GM18508 (cell line): ENCODE measurements at regions not wholly inside any gene's neighbourhood (a gene's known extent, or its start where the extent isn't known, plus 50 kb on each side); places are given as distances from the start of the nearest gene placed in this dataset.

Experiments used
- ATAC-seq: cut with Tn5 transposase; IDR thresholded peaks from one replicate; pipeline ENCODE4 v1.9.1; 2021; ENCODE audit warnings: moderate number of reproducible peaks; ENCODE audit not compliant: insufficient read depth, unreplicated experiment

DNA sequence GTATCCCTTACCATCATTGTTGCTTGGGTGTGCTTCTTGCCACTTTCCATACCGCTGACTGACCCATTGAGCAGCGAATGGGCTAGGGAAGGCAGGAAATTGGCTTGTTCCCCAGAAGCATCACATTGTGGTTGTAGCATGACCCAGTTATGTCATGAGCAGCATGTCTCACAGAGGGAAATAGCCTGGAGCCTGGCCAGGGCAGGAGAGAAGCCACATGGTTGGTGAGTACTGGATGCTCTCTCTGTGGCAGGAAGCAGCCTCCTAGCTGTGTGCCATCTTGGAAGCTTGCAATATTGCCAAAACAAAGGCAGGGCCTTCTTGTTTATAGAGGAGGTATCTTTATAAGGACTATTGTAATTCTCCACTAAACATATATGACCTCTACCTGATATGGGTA lies 482.6 kb downstream of the PIK3C3 start:
- ATAC-seq, result no peak

- no peak for ATAC-seq
Observed at GRCh38 chr18:42442656-42443055, 487.6 kb downstream of the PIK3C3 start.

DNA sequence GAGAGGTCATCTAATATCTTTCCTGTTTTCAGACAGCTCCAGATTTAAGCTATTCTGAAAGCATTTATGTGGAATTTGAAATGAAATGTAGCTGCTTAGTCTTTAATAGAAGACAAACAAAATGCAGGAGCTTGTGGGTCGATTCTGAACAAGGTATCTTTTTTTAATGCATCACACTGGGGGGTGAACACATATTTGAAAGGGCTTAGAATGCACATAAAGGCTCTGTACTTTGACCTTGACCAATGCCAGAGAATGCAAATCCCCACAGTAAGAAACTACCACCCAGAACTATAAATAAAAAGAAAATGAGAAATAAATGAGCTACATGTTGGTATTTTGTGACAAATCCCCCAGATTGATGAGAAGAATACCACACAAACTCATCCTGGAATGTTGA lies 489.3 kb downstream of the PIK3C3 start:
- ATAC-seq, result no peak

DNA sequence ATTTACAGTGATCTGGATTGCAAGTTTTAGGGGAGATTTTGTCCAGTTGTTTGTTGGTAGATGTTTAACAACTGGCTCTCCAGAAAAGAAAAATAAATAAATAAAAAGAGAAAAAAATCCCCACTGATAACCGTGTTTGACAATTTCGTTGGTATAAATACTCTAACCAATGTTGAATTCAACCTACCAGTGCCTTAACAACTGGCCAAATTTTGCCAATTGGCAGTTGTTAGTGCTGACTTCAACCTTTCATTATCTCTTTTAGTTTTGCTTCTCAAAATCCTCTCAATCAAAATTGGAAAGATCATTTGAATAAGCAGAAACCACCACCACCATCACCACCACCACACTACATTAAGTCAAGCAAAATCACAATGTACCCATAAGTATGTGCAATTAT lies 490.3 kb downstream of the PIK3C3 start:
- no peak for ATAC-seq

DNA sequence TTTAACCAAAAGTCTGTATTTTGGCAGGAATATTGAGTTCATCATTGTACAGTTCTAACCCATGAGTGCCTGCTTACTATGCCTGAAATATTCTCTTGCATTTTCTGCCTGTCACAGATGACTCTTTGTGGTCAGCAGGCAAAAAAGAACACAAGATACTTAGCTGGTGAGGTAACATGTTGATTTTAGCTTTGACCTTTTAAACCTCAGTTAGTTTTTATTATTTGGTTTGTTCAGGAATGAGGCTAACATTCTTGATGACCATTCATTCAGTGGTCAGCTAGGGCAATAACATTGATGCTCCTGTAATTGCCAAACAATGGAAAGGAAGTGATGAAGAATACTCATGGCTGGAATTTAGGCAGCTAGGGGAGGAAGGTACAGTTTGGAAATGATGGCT lies 491.2 kb downstream of the PIK3C3 start:
- ATAC-seq, result no peak

- ATAC-seq, result no peak
Observed at GRCh38 chr18:42447688-42448087, 492.7 kb downstream of the PIK3C3 start.

DNA sequence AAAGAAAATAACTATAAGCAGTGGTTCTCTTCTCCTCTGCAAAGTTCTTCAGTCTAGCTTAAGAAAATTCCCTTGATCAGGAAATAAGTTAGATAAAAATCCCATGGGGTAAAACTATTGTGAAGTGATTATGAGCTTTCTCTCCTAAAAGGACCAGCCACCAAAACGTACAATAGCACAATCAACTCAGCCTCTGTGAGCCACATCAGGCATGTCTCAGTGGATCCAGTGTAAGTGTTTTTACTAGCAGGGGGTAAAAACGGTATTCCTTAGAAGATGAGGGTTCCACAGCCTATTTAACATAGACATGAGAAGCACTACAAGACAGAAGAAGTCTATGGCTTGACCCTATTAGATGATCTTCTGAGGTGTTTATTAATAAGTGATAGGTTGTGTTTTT lies 503.2 kb downstream of the PIK3C3 start:
- ATAC-seq, result no peak

GRCh38 chr18:42459873-42460272 lies 504.8 kb downstream of the PIK3C3 start:
- no peak for ATAC-seq

- ATAC-seq, result no peak
Observed at GRCh38 chr18:42471885-42472284, 516.9 kb downstream of the PIK3C3 start.

GRCh38 chr18:42473611-42474010 lies 518.6 kb downstream of the PIK3C3 start:
- ATAC-seq, result no peak

GRCh38 chr18:42474577-42474976 lies 519.5 kb downstream of the PIK3C3 start:
- ATAC-seq, result no peak

DNA sequence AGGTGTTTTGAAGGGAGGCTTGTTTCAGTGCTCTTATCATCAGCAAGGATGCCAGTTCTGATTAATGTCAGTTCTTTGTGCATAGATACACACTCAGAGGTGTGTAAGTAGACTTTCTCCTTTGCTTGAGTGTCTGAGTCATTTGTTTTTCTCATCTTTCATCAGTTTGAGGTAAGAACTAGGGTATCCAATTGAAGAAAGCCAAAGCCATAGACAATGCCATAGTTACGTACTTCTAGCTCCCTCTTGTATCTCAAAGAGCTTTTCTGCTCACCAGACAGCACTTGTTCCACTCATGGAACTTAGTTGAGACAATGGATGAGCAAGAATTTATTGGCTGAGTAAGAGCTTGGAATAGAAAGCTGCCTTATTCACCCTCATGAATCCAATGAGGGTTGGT lies 520.1 kb downstream of the PIK3C3 start:
- ATAC-seq, result no peak

DNA sequence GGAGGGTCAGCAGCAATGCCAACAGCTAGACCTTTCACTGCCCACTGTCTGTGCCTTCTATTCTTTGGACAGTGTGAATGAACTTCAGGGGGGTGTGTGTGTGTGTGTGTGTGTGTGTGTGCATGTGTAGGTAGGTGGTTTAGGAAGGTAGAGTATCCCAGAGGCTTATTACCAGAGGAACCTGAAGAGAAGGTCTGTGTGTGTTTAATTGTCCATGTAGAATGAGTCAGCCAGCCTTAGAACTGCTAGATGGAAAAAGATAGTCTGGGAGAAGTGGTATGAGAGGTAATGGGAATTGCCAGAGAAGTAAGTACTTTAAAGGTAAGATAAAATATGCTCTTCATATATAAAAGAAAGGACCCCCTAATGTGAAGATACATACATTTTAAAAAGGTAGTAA lies 522.2 kb downstream of the PIK3C3 start:
- no peak for ATAC-seq

DNA sequence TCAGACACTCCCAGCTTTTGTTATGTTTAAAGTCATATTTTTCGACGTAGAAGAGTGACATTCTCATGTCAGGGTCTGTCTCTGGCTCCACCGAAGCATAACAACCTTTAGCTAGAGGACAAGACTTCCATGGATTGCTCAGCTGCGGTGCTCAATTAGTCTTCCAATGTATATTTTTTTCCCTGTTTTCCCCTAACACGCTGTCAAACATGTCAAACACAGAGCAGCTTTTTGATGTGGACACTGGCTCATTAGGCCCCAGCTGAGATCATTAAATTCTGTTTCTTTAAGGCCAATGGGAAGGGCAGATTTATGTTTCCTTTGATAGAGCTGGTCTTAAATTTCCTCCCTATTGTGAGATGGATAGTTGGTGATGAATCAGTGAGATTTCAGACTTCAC lies 525.4 kb downstream of the PIK3C3 start:
- no peak for ATAC-seq

DNA sequence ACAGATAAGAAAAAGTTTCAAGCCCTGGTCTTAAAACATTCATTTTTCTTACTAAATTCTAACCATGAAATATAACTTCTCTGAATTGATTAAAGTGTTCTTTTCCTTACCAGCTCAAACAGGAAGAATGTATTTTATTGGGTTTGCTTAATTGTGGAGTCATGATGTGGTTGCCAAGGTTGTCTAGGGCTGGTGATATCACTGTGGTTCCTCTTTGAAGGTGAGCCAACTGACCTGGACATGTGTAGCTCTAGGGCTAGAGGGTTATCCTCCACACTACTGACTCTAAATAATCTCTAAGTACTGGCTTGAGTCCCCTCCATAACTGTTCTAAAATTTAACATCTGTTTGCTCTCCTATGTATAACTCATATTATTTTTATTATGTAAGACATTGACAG lies 529.6 kb downstream of the PIK3C3 start:
- no peak for ATAC-seq

GRCh38 chr18:42486271-42486670 lies 531.2 kb downstream of the PIK3C3 start:
- ATAC-seq, result no peak

- no peak for ATAC-seq
Observed at GRCh38 chr18:42508683-42509296, 553.8 kb downstream of the PIK3C3 start.

- ATAC-seq, result peak; percentile 98
Observed at GRCh38 chr18:42509750-42510415, 554.8 kb downstream of the PIK3C3 start.

DNA sequence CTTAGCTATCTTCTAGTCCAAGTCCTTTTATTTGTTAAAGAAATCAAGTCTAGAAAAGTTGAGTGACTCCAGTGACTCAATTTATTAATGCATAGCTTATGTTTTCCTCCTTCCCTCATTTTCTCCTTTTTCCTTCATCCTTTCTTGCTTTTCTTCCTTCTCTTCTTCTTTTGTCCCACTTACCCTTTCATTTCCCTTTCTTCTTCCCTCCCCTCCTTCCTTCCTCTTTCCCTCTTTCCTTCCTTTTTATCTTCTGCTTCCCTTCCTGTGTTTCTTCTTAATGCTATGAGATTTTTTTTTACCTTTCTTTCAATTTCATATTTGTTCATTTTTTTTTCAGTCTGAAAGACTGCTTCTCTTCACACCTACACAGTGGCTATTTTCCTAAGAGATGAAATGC lies 555.5 kb downstream of the PIK3C3 start:
- ATAC-seq, result no peak

- no peak for ATAC-seq
Observed at GRCh38 chr18:42513441-42513840, 558.4 kb downstream of the PIK3C3 start.

- no peak for ATAC-seq
Observed at GRCh38 chr18:42514512-42514911, 559.5 kb downstream of the PIK3C3 start.

DNA sequence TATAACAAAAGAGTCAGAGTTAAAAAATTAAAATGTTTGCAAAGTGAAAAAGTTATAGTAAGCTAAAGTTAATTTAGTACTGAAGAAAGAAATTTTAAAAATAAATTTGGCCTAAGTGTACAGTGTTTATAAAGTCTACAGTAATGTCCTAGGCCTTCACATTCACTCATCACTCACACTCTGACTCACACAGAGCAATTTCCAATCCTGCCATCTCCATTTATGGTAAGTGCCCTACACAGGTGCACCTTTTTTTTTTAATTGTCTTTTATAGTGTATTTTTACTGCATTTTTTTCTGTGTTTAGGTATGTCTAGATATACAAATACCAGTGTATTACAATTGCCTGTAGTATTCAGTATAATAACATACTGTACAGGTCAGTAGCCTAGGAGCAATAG lies 562.9 kb downstream of the PIK3C3 start:
- ATAC-seq, result no peak
